Esophagus (tissue), 2 donors: ENCODE measurements at regions not wholly inside any gene's neighbourhood (a gene's known extent, or its start where the extent isn't known, plus 50 kb on each side); places are given as distances from the start of the nearest gene placed in this dataset.
"Not testable (repeated sequence)": the region's sequence is repeated elsewhere in the genome, so short reads cannot be mapped to it uniquely, and the experiment has no call there.

Source experiments
- H3K27ac ChIP-seq, 2 donors: one replicate each; pipeline ENCODE4 v1.5.1; 2013; ENCODE audit warnings: low read depth in 2 of 2, mild to moderate bottlenecking in 2 of 2, inconsistent platforms in 1 of 2, low read length in 1 of 2, moderate library complexity in 1 of 2
- H3K27me3 ChIP-seq, 2 donors: one replicate each; pipeline ENCODE4 v1.6.1; 2013; ENCODE audit warnings: low read length in 2 of 2, control low read depth in 1 of 2, mild to moderate bottlenecking in 1 of 2; ENCODE audit not compliant: insufficient read depth in 2 of 2, control insufficient read depth in 1 of 2
- H3K36me3 ChIP-seq, 2 donors: one replicate each; pipeline ENCODE4 v1.6.1; 2013; ENCODE audit warnings: low read length in 1 of 2; ENCODE audit not compliant: control insufficient read depth in 2 of 2, insufficient read depth in 2 of 2
- H3K4me1 ChIP-seq, 2 donors: one replicate each; pipeline ENCODE4 v1.6.1; 2013; ENCODE audit warnings: low read length in 1 of 2; ENCODE audit not compliant: control insufficient read depth in 2 of 2, insufficient read depth in 2 of 2
- H3K4me3 ChIP-seq, 2 donors: one replicate each; pipeline ENCODE4 v1.5.1; 2013; ENCODE audit warnings: low read length in 2 of 2, mild to moderate bottlenecking in 2 of 2, low read depth in 1 of 2, moderate library complexity in 1 of 2
- H3K9me3 ChIP-seq, 2 donors: one replicate each; pipeline ENCODE4 v1.6.1; 2013; ENCODE audit warnings: mild to moderate bottlenecking in 2 of 2, low read depth in 1 of 2, low read length in 1 of 2, moderate library complexity in 1 of 2; ENCODE audit not compliant: control insufficient read depth in 2 of 2, insufficient read depth in 1 of 2
- WGBS, 2 donors: extraction: QIAGEN DNeasy Blood & Tissue Kit; methylation state at CpG; one replicate each; pipeline ENCODE4 v1.1.7; 2013; 5-methylcytosine and 5-hydroxymethylcytosine counted together
- donor health status: healthy with polysubstance abuse.
- donor health status: Bipolar disorder and iron deficiency.

DNA sequence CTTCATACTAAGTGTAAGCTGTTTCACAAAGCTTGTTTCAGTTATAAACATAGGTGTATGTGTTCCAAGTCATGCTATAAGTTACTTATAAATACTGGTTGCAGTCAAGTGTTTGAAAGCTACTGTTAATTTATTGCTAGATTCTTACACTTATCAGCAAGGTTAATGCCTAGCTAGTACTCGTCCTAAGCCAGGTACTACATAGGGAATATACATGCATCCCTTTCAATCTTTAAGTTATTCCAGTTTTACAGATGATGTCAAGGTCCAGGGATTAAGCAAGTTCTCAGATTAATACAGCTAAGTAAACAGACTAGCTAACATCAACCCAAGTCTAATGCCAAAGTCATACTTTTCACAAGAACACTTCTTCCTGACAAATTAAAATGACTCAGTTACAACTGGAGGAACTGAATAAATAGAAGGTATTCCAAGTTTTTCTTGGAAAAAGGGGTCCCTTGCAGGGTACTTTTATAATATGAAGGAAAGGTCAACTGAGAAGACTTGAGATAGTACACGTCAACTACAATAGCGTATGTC, 652.2 kb upstream of the USP24 start:
- 77 to 89% methylated on average over 3 of the region's 3 CpGs for WGBS, 2 donors
- Histone ChIP-seq H3K27ac (no peak overlapping the region), H3K27me3 (no peaks in the 10 kb centered on the region), H3K36me3 (no peaks in the 10 kb centered on the region), H3K9me3 (no peaks in the 10 kb centered on the region), H3K4me1 (no peaks in the 10 kb centered on the region), H3K4me3 (no peak overlapping the region)

DNA sequence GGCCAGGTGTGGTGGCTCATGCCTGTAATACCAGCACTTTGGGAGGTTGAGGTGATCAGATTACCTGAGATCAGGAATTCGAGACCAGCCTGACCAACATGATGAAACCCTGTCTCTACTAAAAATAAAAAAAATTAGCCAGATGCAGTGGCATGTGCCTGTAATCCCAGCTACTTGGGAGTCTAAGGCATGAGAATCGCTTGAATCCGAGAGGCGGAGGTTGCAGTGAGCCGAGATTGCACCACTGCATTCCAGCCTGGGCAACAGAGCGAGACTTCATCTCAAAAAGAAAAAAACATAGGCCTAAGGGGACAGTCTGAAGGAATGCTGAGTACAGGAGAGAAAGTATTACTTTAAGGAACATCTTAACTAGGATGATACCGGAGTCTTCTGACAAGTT, 650.6 kb upstream of the USP24 start:
- H3K36me3 ChIP-seq, H3K27me3 ChIP-seq, H3K9me3 ChIP-seq, H3K4me1 ChIP-seq, H3K4me3 ChIP-seq, H3K27ac ChIP-seq: not testable (repeated sequence)
- WGBS, 2 donors: 91 to 92% methylated on average over 7 of the region's 7 CpGs

DNA sequence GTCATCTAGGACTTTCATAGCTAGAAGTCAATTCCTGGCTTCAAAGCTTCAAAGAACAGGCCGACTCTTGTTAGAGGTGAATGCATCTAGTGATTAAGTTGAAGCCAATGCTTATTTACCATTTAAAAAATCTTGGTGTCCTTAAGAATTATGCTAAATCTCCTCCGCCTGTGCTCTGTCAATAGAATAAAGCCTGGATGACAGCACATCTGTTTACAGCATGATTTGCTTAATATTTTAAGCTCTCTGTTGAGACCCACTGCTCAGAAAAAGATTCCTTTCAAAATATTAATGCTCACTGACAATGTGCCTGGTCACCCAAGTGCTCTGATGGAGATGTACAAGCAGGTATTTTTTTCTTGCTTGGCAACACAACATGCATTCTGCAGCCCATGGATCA, 649.1 kb upstream of the USP24 start:
- no peaks in the 10 kb centered on the region for H3K9me3 ChIP-seq
- no peak overlapping the region for H3K27ac ChIP-seq

DNA sequence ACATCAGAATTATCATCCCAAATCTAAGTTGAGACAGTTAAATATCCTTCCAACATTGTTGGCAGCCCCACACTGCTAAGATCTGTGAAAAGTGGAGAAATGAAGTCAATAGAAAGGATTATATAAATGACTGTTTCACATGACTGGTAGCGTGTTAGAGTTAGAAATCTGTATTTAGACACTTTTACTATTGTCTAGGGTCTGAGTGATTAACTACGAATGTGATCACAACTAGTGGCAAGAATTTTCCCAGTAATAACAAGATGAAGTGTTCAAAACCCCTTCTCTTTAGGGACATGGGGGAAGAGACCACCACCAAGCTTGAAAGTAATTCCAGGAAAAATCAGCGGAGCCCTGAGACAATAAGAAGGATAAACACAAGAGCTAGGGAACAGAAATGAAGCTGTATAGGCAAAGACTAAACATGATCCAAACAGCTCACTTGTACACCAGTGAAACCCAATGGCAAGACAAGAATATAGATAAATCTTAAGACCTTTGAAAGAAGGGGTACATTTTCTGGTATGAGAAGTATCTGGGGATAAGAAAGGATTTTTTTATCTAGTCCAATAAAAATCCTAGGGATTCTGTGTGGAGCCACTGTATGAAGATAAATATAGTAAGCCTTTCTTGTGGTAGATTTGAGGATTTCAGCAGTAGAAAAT, 646.6 kb upstream of the USP24 start:
- H3K4me3 ChIP-seq: no peak overlapping the region
- H3K9me3 ChIP-seq: no peaks in the 10 kb centered on the region
- no peaks in the 10 kb centered on the region for H3K4me1 ChIP-seq
- WGBS, 2 donors: 80 to 82% methylated on average over 3 of the region's 3 CpGs
- no peaks in the 10 kb centered on the region for H3K27me3 ChIP-seq
- H3K36me3 ChIP-seq: no peaks in the 10 kb centered on the region
- H3K27ac ChIP-seq: no peak overlapping the region

More for the DNA sequence above, 649.1 kb upstream of the USP24 start:
- Histone ChIP-seq H3K4me1 (no peaks in the 10 kb centered on the region), H3K27me3 (no peaks in the 10 kb centered on the region), H3K36me3 (no peaks in the 10 kb centered on the region), H3K4me3 (no peak overlapping the region)
- WGBS, 2 donors: 77 to 82% methylated on average over 2 of the region's 2 CpGs

DNA sequence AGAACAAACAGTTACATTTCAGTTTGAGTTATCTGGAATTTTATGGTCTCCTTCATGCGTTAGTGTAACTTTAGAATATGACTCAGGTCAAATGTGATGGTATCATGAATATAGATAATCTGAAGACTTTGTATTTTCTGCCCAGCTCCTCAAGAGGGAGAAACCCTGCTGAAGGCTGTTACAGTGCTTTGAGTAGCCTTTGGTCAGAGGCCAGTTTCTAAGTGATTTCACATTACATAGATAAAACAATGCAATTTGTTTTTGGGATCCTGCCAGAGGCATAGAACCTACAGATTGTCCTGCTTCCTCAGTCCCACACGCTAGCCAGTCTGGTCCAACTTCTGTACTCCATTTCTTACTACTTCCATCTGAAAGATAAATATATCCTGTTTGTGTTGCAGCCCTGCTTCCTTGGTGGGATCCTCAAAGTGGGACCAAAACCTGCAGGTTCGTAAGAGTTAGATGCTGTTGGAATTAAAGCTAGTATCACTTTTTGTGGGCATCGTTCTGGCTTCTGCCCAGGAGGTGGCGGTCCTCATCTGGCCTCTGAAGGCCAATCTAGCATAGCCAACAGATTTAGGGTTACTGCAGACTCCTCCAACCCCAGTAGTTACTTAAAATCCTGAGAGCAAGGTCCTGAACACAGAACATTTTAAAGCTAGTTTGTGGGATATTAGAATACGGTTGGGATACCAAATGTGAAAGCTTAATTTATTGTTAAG, 645.8 kb upstream of the USP24 start:
- no peak overlapping the region for H3K4me3 ChIP-seq
- H3K36me3 ChIP-seq: no peaks in the 10 kb centered on the region
- H3K27me3 ChIP-seq: no peaks in the 10 kb centered on the region
- H3K27ac ChIP-seq: no peak overlapping the region
- H3K9me3 ChIP-seq: no peaks in the 10 kb centered on the region
- no peaks in the 10 kb centered on the region for H3K4me1 ChIP-seq
- 60 to 73% methylated on average over 6 of the region's 6 CpGs for WGBS, 2 donors

DNA sequence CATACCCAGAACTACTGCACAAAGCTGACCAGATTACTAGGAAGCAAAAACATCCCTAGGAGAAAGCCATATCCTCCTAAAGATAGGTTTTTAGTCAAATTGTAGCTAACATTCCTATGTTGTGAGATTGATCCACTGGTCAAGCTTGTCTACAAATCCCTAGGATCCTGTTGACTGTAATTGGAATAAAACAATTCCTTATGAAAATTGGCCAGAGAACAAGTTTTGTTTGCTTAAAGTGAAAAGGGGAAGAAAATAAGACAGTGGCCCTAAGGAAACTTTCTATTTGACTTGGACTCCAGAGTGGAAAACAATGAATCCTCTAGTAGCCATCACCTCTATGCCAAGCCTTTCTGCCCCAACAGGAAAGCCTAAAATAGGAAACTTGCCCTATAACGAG, 645.2 kb upstream of the USP24 start:
- no peak overlapping the region for H3K27ac ChIP-seq
- WGBS, 2 donors: 64 to 71% methylated on average over 1 of the region's 1 CpG
- H3K9me3 ChIP-seq: no peaks in the 10 kb centered on the region
- H3K4me1 ChIP-seq: no peaks in the 10 kb centered on the region
- no peaks in the 10 kb centered on the region for H3K27me3 ChIP-seq
- H3K36me3 ChIP-seq: no peaks in the 10 kb centered on the region
- H3K4me3 ChIP-seq: no peak overlapping the region

DNA sequence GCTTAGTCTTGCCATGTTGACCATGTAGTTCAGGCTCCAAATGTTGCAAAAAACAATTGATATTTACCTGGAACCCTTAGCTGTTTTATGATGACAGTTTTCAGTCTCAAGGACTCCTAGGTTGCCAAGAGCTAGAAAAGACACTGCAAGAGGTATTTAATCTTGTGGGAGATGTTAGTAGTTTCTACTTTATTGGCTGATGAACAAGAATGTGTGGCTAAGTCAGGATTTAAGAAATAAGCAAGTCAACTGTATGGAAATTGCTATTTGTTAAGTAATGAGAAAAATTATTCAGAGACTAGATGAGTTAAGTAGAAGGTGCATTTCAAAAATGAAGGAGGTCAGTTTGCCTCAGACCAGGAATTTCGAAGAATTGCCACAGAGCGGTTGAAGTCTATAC, 639.7 kb upstream of the USP24 start:
- Histone ChIP-seq H3K27ac (no peak overlapping the region), H3K9me3 (no peaks in the 10 kb centered on the region), H3K4me1 (no peaks in the 10 kb centered on the region), H3K4me3 (no peak overlapping the region), H3K27me3 (no peaks in the 10 kb centered on the region), H3K36me3 (no peaks in the 10 kb centered on the region)
- WGBS, 2 donors: 44 to 96% methylated on average over 2 of the region's 2 CpGs

DNA sequence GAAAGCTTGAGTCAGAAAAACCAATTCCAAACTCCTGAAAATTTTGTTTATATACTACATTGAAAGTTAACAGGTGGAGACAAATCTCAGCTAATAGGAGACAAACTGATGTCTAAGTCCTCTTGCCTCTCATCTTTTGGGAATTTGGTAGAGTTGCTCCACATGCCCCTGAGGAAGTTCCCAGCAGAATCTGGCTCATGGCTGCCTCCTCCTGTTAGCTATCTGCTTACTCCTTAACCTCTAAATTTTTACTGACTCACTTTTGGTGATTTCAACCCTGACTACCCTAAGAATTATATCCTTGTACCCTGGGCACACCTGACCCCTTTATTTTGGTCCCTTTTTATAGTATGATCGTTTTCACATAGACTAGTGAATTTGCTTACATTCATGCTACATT, 633.7 kb upstream of the USP24 start:
- no peak overlapping the region for H3K27ac ChIP-seq
- no peaks in the 10 kb centered on the region for H3K9me3 ChIP-seq
- no peaks in the 10 kb centered on the region for H3K4me1 ChIP-seq
- H3K4me3 ChIP-seq: no peak overlapping the region
- 62 to 81% methylated on average over 1 of the region's 1 CpG for WGBS, 2 donors
- no peaks in the 10 kb centered on the region for H3K27me3 ChIP-seq
- H3K36me3 ChIP-seq: no peaks in the 10 kb centered on the region

DNA sequence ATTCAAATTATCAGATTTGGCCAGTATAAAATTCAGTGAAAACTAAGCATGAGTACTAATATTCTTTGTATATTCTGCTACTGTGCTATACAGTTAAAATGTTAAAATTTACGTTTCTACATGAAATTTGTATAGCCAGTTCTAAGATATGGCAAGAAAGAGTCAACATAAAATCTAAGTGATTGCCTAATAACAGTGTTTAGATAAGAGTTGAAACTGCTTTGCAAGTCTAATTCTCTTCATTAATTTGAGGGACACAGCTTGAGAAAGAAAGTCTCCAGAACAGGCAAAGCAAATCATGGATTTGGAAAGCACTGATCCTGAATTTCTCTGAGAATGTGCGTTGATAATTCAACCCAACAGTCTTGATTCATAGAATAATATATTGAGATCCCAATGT, 630.9 kb upstream of the USP24 start:
- H3K27me3 ChIP-seq: no peaks in the 10 kb centered on the region
- 73 to 75% methylated on average over 2 of the region's 2 CpGs for WGBS, 2 donors
- no peaks in the 10 kb centered on the region for H3K9me3 ChIP-seq
- no peaks in the 10 kb centered on the region for H3K36me3 ChIP-seq
- H3K4me1 ChIP-seq: no peaks in the 10 kb centered on the region
- H3K4me3 ChIP-seq: no peak overlapping the region
- no peak overlapping the region for H3K27ac ChIP-seq

DNA sequence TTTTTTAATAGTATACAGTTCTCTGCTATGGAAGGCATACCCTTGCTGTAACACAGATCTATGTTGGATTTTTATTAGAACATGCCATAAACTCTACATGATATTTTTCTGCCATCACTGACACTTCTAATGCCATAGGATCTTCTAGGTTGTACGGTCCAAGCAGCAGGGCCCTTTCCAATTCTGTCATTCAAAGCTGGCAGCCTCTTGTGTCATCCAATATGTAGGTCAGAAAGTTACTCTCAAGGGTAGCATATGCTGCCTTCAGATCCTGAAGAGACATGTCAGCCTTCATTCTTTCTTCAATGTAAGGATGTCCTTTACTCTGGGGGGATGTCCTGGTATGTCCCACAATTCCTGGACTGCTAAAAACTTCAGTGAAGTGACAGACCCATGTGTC, 629.2 kb upstream of the USP24 start:
- WGBS, 2 donors: 91 to 93% methylated on average over 1 of the region's 1 CpG
- no peaks in the 10 kb centered on the region for H3K9me3 ChIP-seq

More for the DNA sequence above, 629.2 kb upstream of the USP24 start:
- no peaks in the 10 kb centered on the region for H3K36me3 ChIP-seq
- no peaks in the 10 kb centered on the region for H3K27me3 ChIP-seq
- no peak overlapping the region for H3K27ac ChIP-seq
- H3K4me3 ChIP-seq: no peak overlapping the region
- H3K4me1 ChIP-seq: no peaks in the 10 kb centered on the region
